ENCODE measurements at regions not wholly inside any gene's neighbourhood (a gene's known extent, or its start where the extent isn't known, plus 50 kb on each side); places are given as distances from the start of the nearest gene placed in this dataset.

GRCh38 chr16:52167328-52167727 is 379.6 kb downstream of the TOX3 start:
- ChIA-PET POLR2A (no interaction called here), RAD21 (ENCODE audit: low non-redundant PET in 1 of 2, low total read pairs in 2 of 2, uncharacterized antibody in 2 of 2, unreplicated experiment in 2 of 2) (no interaction called here), CTCF (no interaction called here)
- H3K27me3 ChIP-seq (ENCODE audit: insufficient read depth, low read length) = no peaks in the 10 kb centered on the region
- H4K20me1 ChIP-seq (ENCODE audit: insufficient read depth) = no peaks in the 10 kb centered on the region
- no peak overlapping the region for H3K27ac ChIP-seq (ENCODE audit: low read depth, low read length)
- no peaks in the 10 kb centered on the region for H3K79me2 ChIP-seq (ENCODE audit: insufficient read depth, low read length)
- no peaks in the 10 kb centered on the region for H3K36me3 ChIP-seq (ENCODE audit: control insufficient read depth in 1 of 2, insufficient read depth in 2 of 2, low read length in 2 of 2)
- no peak overlapping the region for H2AFZ ChIP-seq (ENCODE audit: low read depth, low read length, poor library complexity, severe bottlenecking)
- DNase-seq (ENCODE audit: low read depth, low spot score) = no peak
- H3K9me2 ChIP-seq (ENCODE audit: insufficient read depth) = no peaks in the 10 kb centered on the region
- BruUV-seq (replicated peaks) = no TSS peak
- ATAC-seq = no peak
- H3K4me2 ChIP-seq (ENCODE audit: low read length) = no peak overlapping the region
- no peaks in the 10 kb centered on the region for H3K4me1 ChIP-seq (ENCODE audit: control insufficient read depth in 1 of 2, insufficient read depth in 2 of 2, low read length in 2 of 2)
- H3K9ac ChIP-seq (ENCODE audit: low read length) = no peak overlapping the region
- H3K9me3 ChIP-seq (ENCODE audit: control insufficient read depth in 1 of 2, insufficient read depth in 1 of 2, low read depth in 1 of 2, low read length in 2 of 2) = peaks cover 3 to 15% of the 10 kb centered on the region in 2 experiments; a peak in 2 of 4 replicates
- TF ChIP-seq POLR2A (IDR thresholded peaks at IDR 0.05; ENCODE audit: borderline replicate concordance, extremely low read depth, insufficient read depth, insufficient read length) (no peak), RAD21 (IDR thresholded peaks at IDR 0.05; ENCODE audit: low read depth) (no peak), FOSL1 (IDR thresholded peaks at IDR 0.05; ENCODE audit: low read depth) (no peak), CTCF (IDR thresholded peaks at IDR 0.05 in 2 of 3, conservative IDR thresholded peaks at IDR 0.05 in 1 of 3; ENCODE audit: borderline replicate concordance in 1 of 3, insufficient read depth in 1 of 3, low read depth in 2 of 3, low read length in 2 of 3) (no peak), EGR1 (IDR thresholded peaks at IDR 0.05; ENCODE audit: low read depth) (no peak), CEBPB (IDR thresholded peaks at IDR 0.05; ENCODE audit: low read depth) (no peak), SIN3A (IDR thresholded peaks at IDR 0.05; ENCODE audit: low read depth) (no peak), YY1 (IDR thresholded peaks at IDR 0.05; ENCODE audit: extremely low read depth, insufficient replicate concordance, low read depth, low read length) (no peak), EZH2 (IDR thresholded peaks at IDR 0.05) (no peak), ATF3 (IDR thresholded peaks at IDR 0.05) (no peak), JUND (IDR thresholded peaks at IDR 0.05) (no peak), ZNF274 (IDR thresholded peaks at IDR 0.05; ENCODE audit: low read depth, low read length) (no peak), REST (IDR thresholded peaks at IDR 0.05; ENCODE audit: low read depth) (no peak), EZH2phosphoT487 (IDR thresholded peaks at IDR 0.05; ENCODE audit: borderline replicate concordance) (no peak)
- H3K4me3 ChIP-seq (replicated peaks in 1 of 2; ENCODE audit: low read depth in 1 of 2, low read length in 2 of 2) = no peak overlapping the region
- intact Hi-C loops (cut with micrococcal nuclease) = no loop called here
